ENCODE measurements at regions not wholly inside any gene's neighbourhood (a gene's known extent, or its start where the extent isn't known, plus 50 kb on each side); places are given as distances from the start of the nearest gene placed in this dataset.

- TF ChIP-seq TAF1 (IDR thresholded peaks at IDR 0.05; ENCODE audit: low read depth) (no peak), TCF12 (IDR thresholded peaks at IDR 0.05; ENCODE audit: low read depth) (no peak), MAX (IDR thresholded peaks at IDR 0.05) (no peak), YY1 (IDR thresholded peaks at IDR 0.05; ENCODE audit: low read depth) (no peak), USF1 (IDR thresholded peaks at IDR 0.05) (no peak), NFIC (IDR thresholded peaks at IDR 0.05) (no peak)
Measured at GRCh38 chr6:163895162-163895561, 480.6 kb downstream of the QKI start.
